GM23338 (cell line): ENCODE measurements at regions not wholly inside any gene's neighbourhood (a gene's known extent, or its start where the extent isn't known, plus 50 kb on each side); places are given as distances from the start of the nearest gene placed in this dataset.

Experiments used
- ATAC-seq: fragments of 200-7000 bp; cut with Tn5 transposase; 3 replicates; pipeline ENCODE4 v1.9.1; 2020
- DNase-seq: peaks from one replicate; pipeline ENCODE4 v3.0.0-alpha.2; 2015; ENCODE audit warnings: low spot score
- H2AFZ ChIP-seq: fragments of 200-600 bp; sonication (generic); 2 replicates; pipeline ENCODE4 v1.8.0; 2016; ENCODE audit warnings: antibody characterized with exemption, mild to moderate bottlenecking, moderate library complexity
- H3F3A ChIP-seq: fragments of 200-600 bp; sonication (generic); replicated peaks from 2 replicates; pipeline ENCODE4 v1.8.0; 2017; ENCODE audit warnings: antibody characterized with exemption, mixed run types, low read depth
- H3K27ac ChIP-seq: fragments of 200-600 bp; sonication (generic); 2 replicates; pipeline ENCODE4 v1.6.1; 2016; ENCODE audit warnings: low read depth
- H3K27me3 ChIP-seq: fragments of 200-600 bp; sonication (generic); 2 replicates; pipeline ENCODE4 v1.8.0; 2016; ENCODE audit warnings: mild to moderate bottlenecking, mixed run types, moderate library complexity; ENCODE audit not compliant: insufficient read depth
- H3K36me3 ChIP-seq: fragments of 200-600 bp; sonication (generic); 2 replicates; pipeline ENCODE4 v1.8.0; 2016; ENCODE audit warnings: mild to moderate bottlenecking; ENCODE audit not compliant: insufficient read depth
- H3K4me1 ChIP-seq: fragments of 200-600 bp; sonication (generic); 2 replicates; pipeline ENCODE4 v1.8.0; 2016; ENCODE audit warnings: mild to moderate bottlenecking, moderate library complexity; ENCODE audit not compliant: insufficient read depth
- H3K4me2 ChIP-seq: fragments of 200-600 bp; sonication (generic); 2 replicates; pipeline ENCODE4 v1.7.1; 2017; ENCODE audit warnings: mixed run types
- H3K4me3 ChIP-seq: fragments of 200-600 bp; sonication (generic); 2 replicates; pipeline ENCODE4 v1.6.1; 2016; ENCODE audit warnings: mixed run types
- H3K79me2 ChIP-seq: fragments of 200-600 bp; sonication (generic); replicated peaks from 2 replicates; pipeline ENCODE4 v1.8.0; 2017; ENCODE audit warnings: mild to moderate bottlenecking; ENCODE audit not compliant: insufficient read depth
- H3K9me2 ChIP-seq: fragments of 200-600 bp; sonication (generic); 2 replicates; pipeline ENCODE4 v1.8.0; 2017; ENCODE audit not compliant: insufficient read depth
- H4K20me1 ChIP-seq: fragments of 200-600 bp; sonication (generic); replicated peaks from 2 replicates; pipeline ENCODE4 v1.8.0; 2017; ENCODE audit warnings: mild to moderate bottlenecking; ENCODE audit not compliant: insufficient read depth
- H3K27ac Mint-ChIP-seq: 2 replicates; pipeline ENCODE4 v1.8.0; 2020; ENCODE audit warnings: inconsistent platforms, mild to moderate bottlenecking, moderate library complexity, mixed read lengths
- H3K27me3 Mint-ChIP-seq: 3 replicates; pipeline ENCODE4 v1.8.0; 2022; ENCODE audit warnings: low read depth, mild to moderate bottlenecking, moderate library complexity, mixed read lengths, inconsistent platforms; ENCODE audit not compliant: insufficient read depth, poor library complexity
- H3K36me3 Mint-ChIP-seq: 3 replicates; pipeline ENCODE4 v1.8.0; 2021; ENCODE audit warnings: low read depth, mild to moderate bottlenecking, inconsistent platforms, moderate library complexity, mixed read lengths
- H3K4me1 Mint-ChIP-seq: 3 replicates; pipeline ENCODE4 v1.8.0; 2020; ENCODE audit warnings: mild to moderate bottlenecking, inconsistent platforms, mixed read lengths
- H3K4me3 Mint-ChIP-seq: 3 replicates; pipeline ENCODE4 v1.8.0; 2021; ENCODE audit warnings: moderate library complexity, mild to moderate bottlenecking, inconsistent platforms, mixed read lengths
- H3K9me3 Mint-ChIP-seq: 3 replicates; pipeline ENCODE4 v1.8.0; 2020; ENCODE audit warnings: moderate library complexity, mild to moderate bottlenecking, inconsistent platforms, mixed read lengths
- CREB1 ChIP-seq: fragments of 250-450 bp; sonication (Bioruptor Pico); IDR thresholded peaks from 2 replicates; pipeline ENCODE4 v1.5.0; 2020; ENCODE audit warnings: low read depth, mild to moderate bottlenecking, moderate library complexity
- CTCF ChIP-seq, 2 experiments: fragments of 200-600 bp in 1 of 2; sonication (generic) in 1 of 2; conservative IDR thresholded peaks; 2 replicates each; pipeline versions ENCODE4 v1.5.1 to v1.6.1; 2016 to 2017; ENCODE audit warnings: antibody characterized with exemption in 2 of 2, low read depth in 2 of 2, mild to moderate bottlenecking in 2 of 2, moderate library complexity in 1 of 2
- EZH2 ChIP-seq: fragments of 200-600 bp; sonication (generic); IDR thresholded peaks from one replicate; pipeline ENCODE4 v1.8.0; 2017; ENCODE audit warnings: antibody characterized with exemption, mild to moderate bottlenecking, low read depth; ENCODE audit not compliant: unreplicated experiment
- EZH2phosphoT487 ChIP-seq: fragments of 200-600 bp; sonication (generic); IDR thresholded peaks from one replicate; pipeline ENCODE4 v1.8.1; 2018; ENCODE audit warnings: antibody characterized with exemption; ENCODE audit not compliant: unreplicated experiment
- JUNB ChIP-seq: IDR thresholded peaks from one replicate; pipeline ENCODE4 v1.6.1; 2016; ENCODE audit warnings: antibody characterized with exemption; ENCODE audit not compliant: unreplicated experiment
- NANOG ChIP-seq: IDR thresholded peaks from 2 replicates; pipeline ENCODE4 v1.6.1; 2016; ENCODE audit warnings: antibody characterized with exemption, borderline replicate concordance
- POLR2AphosphoS5 ChIP-seq: IDR thresholded peaks from 2 replicates; pipeline ENCODE4 v1.6.1; 2016; ENCODE audit warnings: antibody characterized with exemption, low read depth
- STAT1 ChIP-seq: IDR thresholded peaks from one replicate; pipeline ENCODE4 v1.6.1; 2016; ENCODE audit warnings: antibody characterized with exemption; ENCODE audit not compliant: unreplicated experiment
- ZNF114 ChIP-seq: fragments of 250-450 bp; sonication (Bioruptor Pico); IDR thresholded peaks from 2 replicates; pipeline ENCODE4 v1.5.0; 2020; ENCODE audit warnings: mild to moderate bottlenecking, moderate library complexity
- ZNF331 ChIP-seq: fragments of 250-450 bp; sonication (Bioruptor Pico); IDR thresholded peaks from 2 replicates; pipeline ENCODE4 v1.5.0; 2020; ENCODE audit warnings: low read depth, mild to moderate bottlenecking, moderate library complexity
- TF ChIP-seq, protein P1 (sequence below): IDR thresholded peaks from 2 replicates; pipeline ENCODE4 v1.6.1; 2016; ENCODE audit warnings: antibody characterized with exemption
- TF ChIP-seq, protein P2 (sequence below): IDR thresholded peaks from one replicate; pipeline ENCODE4 v1.6.1; 2018; ENCODE audit warnings: antibody characterized with exemption; ENCODE audit not compliant: unreplicated experiment

- DNase-seq (no peak), ATAC-seq (no peak)
- TF ChIP-seq ZNF331 (CRISPR knock-in tag) (no peak), CTCF (conservative IDR thresholded peaks at IDR 0.05; ENCODE audit: low read depth in 2 of 2) (no peak), EZH2 (no peak), STAT1 (no peak), EZH2phosphoT487 (no peak), ZNF114 (no peak), POLR2AphosphoS5 (no peak)
- TF ChIP-seq, protein P1, sequence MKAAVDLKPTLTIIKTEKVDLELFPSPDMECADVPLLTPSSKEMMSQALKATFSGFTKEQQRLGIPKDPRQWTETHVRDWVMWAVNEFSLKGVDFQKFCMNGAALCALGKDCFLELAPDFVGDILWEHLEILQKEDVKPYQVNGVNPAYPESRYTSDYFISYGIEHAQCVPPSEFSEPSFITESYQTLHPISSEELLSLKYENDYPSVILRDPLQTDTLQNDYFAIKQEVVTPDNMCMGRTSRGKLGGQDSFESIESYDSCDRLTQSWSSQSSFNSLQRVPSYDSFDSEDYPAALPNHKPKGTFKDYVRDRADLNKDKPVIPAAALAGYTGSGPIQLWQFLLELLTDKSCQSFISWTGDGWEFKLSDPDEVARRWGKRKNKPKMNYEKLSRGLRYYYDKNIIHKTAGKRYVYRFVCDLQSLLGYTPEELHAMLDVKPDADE: no peak
Measured at GRCh38 chr12:103249607-103250006, 246.2 kb downstream of the C12orf42 start.

DNA sequence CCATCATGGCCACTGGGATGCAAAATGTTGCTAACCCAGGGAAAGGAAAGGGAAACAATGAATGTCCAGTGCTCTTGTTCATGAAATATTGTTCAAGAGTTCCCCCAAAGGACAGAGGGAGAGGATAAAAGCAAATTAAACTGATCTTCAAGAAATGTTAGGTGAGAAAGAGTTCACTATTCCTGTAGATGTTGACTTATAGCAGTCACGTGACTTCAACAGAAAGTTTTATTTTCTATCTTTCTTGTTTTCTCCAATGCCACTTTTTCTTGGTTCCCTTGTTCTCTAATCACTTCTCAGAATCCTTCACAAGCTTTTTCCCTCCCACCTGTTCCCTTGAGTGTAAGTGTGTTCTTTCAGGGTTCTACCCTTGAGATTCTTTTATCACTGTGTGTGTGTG lies 245.3 kb downstream of the C12orf42 start:
- H3K36me3 Mint-ChIP-seq: no peaks in the 10 kb centered on the region
- Histone ChIP-seq H3K27ac (no peak overlapping the region), H3F3A (no peaks in the 10 kb centered on the region), H3K4me1 (no peaks in the 10 kb centered on the region), H4K20me1 (no peaks in the 10 kb centered on the region), H3K79me2 (no peaks in the 10 kb centered on the region), H3K36me3 (no peaks in the 10 kb centered on the region), H3K27me3 (no peaks in the 10 kb centered on the region), H3K4me3 (no peak overlapping the region), H3K9me2 (no peaks in the 10 kb centered on the region), H2AFZ (no peak overlapping the region), H3K4me2 (no peak overlapping the region)
- ATAC-seq (no peak), DNase-seq (no peak)
- H3K4me3 Mint-ChIP-seq: no peak overlapping the region
- no peak overlapping the region for H3K27ac Mint-ChIP-seq
- no peaks in the 10 kb centered on the region for H3K4me1 Mint-ChIP-seq
- no peaks in the 10 kb centered on the region for H3K9me3 Mint-ChIP-seq
- no peaks in the 10 kb centered on the region for H3K27me3 Mint-ChIP-seq
- TF ChIP-seq JUNB (no peak), EZH2phosphoT487 (no peak), EZH2 (no peak), NANOG (no peak), CREB1 (CRISPR knock-in tag) (no peak), ZNF331 (CRISPR knock-in tag) (no peak), STAT1 (no peak), POLR2AphosphoS5 (no peak), ZNF114 (no peak)
- TF ChIP-seq, protein P2, sequence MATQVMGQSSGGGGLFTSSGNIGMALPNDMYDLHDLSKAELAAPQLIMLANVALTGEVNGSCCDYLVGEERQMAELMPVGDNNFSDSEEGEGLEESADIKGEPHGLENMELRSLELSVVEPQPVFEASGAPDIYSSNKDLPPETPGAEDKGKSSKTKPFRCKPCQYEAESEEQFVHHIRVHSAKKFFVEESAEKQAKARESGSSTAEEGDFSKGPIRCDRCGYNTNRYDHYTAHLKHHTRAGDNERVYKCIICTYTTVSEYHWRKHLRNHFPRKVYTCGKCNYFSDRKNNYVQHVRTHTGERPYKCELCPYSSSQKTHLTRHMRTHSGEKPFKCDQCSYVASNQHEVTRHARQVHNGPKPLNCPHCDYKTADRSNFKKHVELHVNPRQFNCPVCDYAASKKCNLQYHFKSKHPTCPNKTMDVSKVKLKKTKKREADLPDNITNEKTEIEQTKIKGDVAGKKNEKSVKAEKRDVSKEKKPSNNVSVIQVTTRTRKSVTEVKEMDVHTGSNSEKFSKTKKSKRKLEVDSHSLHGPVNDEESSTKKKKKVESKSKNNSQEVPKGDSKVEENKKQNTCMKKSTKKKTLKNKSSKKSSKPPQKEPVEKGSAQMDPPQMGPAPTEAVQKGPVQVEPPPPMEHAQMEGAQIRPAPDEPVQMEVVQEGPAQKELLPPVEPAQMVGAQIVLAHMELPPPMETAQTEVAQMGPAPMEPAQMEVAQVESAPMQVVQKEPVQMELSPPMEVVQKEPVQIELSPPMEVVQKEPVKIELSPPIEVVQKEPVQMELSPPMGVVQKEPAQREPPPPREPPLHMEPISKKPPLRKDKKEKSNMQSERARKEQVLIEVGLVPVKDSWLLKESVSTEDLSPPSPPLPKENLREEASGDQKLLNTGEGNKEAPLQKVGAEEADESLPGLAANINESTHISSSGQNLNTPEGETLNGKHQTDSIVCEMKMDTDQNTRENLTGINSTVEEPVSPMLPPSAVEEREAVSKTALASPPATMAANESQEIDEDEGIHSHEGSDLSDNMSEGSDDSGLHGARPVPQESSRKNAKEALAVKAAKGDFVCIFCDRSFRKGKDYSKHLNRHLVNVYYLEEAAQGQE: no peak

More at GRCh38 chr12:103249607-103250006, 246.2 kb downstream of the C12orf42 start:
- Histone ChIP-seq H3K27me3 (no peaks in the 10 kb centered on the region), H3K4me2 (no peak overlapping the region), H3K4me1 (no peaks in the 10 kb centered on the region), H2AFZ (no peak overlapping the region), H3K36me3 (no peaks in the 10 kb centered on the region), H3K27ac (no peak overlapping the region), H3K79me2 (no peaks in the 10 kb centered on the region), H3K9me2 (no peaks in the 10 kb centered on the region), H3K4me3 (no peak overlapping the region), H3F3A (no peaks in the 10 kb centered on the region), H4K20me1 (no peaks in the 10 kb centered on the region)
- H3K36me3 Mint-ChIP-seq: no peaks in the 10 kb centered on the region
- H3K4me1 Mint-ChIP-seq: no peaks in the 10 kb centered on the region
- H3K27me3 Mint-ChIP-seq: no peaks in the 10 kb centered on the region
- no peaks in the 10 kb centered on the region for H3K9me3 Mint-ChIP-seq
- no peak overlapping the region for H3K27ac Mint-ChIP-seq
- H3K4me3 Mint-ChIP-seq: no peak overlapping the region
